GM21717 (cell line): ENCODE measurements at regions not wholly inside any gene's neighbourhood (a gene's known extent, or its start where the extent isn't known, plus 50 kb on each side); places are given as distances from the start of the nearest gene placed in this dataset.

ENCODE experiments used
- ATAC-seq: cut with Tn5 transposase; IDR thresholded peaks from one replicate; pipeline ENCODE4 v1.9.1; 2021; ENCODE audit warnings: mild to moderate bottlenecking, moderate library complexity; ENCODE audit not compliant: unreplicated experiment

- no peak for ATAC-seq
Observed at GRCh38 chr1:87903242-87903641, 574.6 kb downstream of the LMO4 start.

- no peak for ATAC-seq
Observed at GRCh38 chr1:87904651-87905050, 576.0 kb downstream of the LMO4 start.

GRCh38 chr1:87905651-87906050 lies 577.0 kb downstream of the LMO4 start:
- ATAC-seq = no peak

GRCh38 chr1:87906078-87906477 lies 577.4 kb downstream of the LMO4 start:
- no peak for ATAC-seq

- no peak for ATAC-seq
Observed at GRCh38 chr1:87913361-87913760, 584.7 kb downstream of the LMO4 start.

- ATAC-seq = no peak
Observed at GRCh38 chr1:87914396-87914795, 585.7 kb downstream of the LMO4 start.

GRCh38 chr1:87915771-87916170 lies 587.1 kb downstream of the LMO4 start:
- ATAC-seq = no peak

GRCh38 chr1:87916965-87917364 lies 588.3 kb downstream of the LMO4 start:
- no peak for ATAC-seq

- no peak for ATAC-seq
Observed at GRCh38 chr1:87918398-87918797, 589.7 kb downstream of the LMO4 start.

GRCh38 chr1:87922885-87923284 lies 594.2 kb downstream of the LMO4 start:
- ATAC-seq = no peak

GRCh38 chr1:87926131-87926830 lies 597.6 kb downstream of the LMO4 start:
- no peak for ATAC-seq

GRCh38 chr1:87926921-87927320 lies 598.2 kb downstream of the LMO4 start:
- ATAC-seq = no peak

GRCh38 chr1:87927391-87928280 lies 599.0 kb downstream of the LMO4 start:
- no peak for ATAC-seq

GRCh38 chr1:87928623-87929022 lies 599.9 kb downstream of the LMO4 start:
- no peak for ATAC-seq

GRCh38 chr1:87929906-87930305 lies 601.2 kb downstream of the LMO4 start:
- ATAC-seq = no peak

- ATAC-seq = no peak
Observed at GRCh38 chr1:87930796-87931195, 602.1 kb downstream of the LMO4 start.

- ATAC-seq = no peak
Observed at GRCh38 chr1:87933171-87933570, 604.5 kb downstream of the LMO4 start.

- no peak for ATAC-seq
Observed at GRCh38 chr1:87935130-87935529, 606.5 kb downstream of the LMO4 start.

- no peak for ATAC-seq
Observed at GRCh38 chr1:87937831-87938395, 609.2 kb downstream of the LMO4 start.

- no peak for ATAC-seq
Observed at GRCh38 chr1:87938631-87939030, 610.0 kb downstream of the LMO4 start.

GRCh38 chr1:87939444-87939843 lies 610.8 kb downstream of the LMO4 start:
- no peak for ATAC-seq

- ATAC-seq = no peak
Observed at GRCh38 chr1:87940421-87940820, 611.7 kb downstream of the LMO4 start.
